ENCODE measurements at regions not wholly inside any gene's neighbourhood (a gene's known extent, or its start where the extent isn't known, plus 50 kb on each side); places are given as distances from the start of the nearest gene placed in this dataset.

DNA sequence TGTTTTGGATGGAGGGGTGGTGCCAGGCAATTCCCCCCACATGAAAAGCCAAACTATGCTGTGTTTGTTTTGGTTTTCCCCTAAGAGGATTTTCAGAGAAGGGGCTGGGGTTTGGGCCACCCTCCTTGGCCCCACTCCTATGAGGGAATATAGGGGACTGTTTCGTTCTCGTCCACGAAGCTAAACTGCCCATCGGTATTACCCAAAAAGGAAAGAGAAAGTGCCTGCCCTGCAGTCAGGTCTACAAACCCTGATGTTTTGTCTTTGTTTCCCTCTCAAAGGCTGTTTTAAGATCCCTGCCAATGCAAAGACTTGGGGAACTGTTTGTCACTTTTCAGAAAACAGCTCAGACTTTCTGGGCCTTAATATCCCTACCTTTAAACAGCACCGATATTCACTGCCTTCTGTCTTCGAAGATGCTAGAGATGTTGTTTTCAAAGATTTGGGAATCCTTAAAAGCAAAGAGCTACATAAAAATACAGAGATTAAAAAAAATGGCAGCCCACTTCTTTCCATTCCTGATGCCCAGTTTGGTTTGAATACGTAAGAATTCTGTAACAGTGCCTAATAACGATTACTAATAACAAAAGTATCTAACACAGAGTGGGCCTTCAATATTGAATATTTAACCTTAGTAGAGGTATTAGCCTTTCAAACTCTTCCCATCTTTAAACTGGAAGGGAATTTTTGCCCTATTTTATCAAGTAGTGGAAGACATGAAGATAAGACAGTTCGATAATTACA is 518.4 kb downstream of the MED13L start (continued):
- TF ChIP-seq CTCF (IDR thresholded peaks at IDR 0.05), result no peak
- TF ChIP-seq RAD21 (conservative IDR thresholded peaks at IDR 0.05 in 1 of 2, IDR thresholded peaks at IDR 0.05 in 1 of 2), result no peak
- no peak for TF ChIP-seq REST (IDR thresholded peaks at IDR 0.05)
- no peak for TF ChIP-seq CBX8 (IDR thresholded peaks at IDR 0.05)

- no peak overlapping the region for H3K4me3 ChIP-seq
- no peaks in the 10 kb centered on the region for H3K9me3 ChIP-seq
- ChIA-PET CTCF (interaction anchor here (0.6 to 3.0 kb wide), 6 partner anchors 13 to 1090 kb away, joined by 3 to 8 read pairs (median 4); partner anchors contain the start of gene TBX3), POLR2A (interaction anchor here (0.5 kb wide), 1 partner anchor 678 kb away, joined by 5 read pairs; no protein-coding TSS in a partner anchor)
- DNase-seq (ENCODE audit: low read depth in 1 of 2, low spot score in 1 of 2), result no peak
- WGBS (ENCODE audit: missing lambda C conversion rate), result 49% methylated on average over 5 of the region's 5 CpGs
- H3K4me2 ChIP-seq, result no peak overlapping the region
- FAIRE-seq, result no peak
- no peak for ATAC-seq
- peaks cover 14% of the 10 kb centered on the region for H3K4me1 ChIP-seq
- no peak for TF ChIP-seq ZNF302 (CRISPR knock-in tag; IDR thresholded peaks at IDR 0.05)
- TF ChIP-seq SMC3 (IDR thresholded peaks at IDR 0.05), result no peak
- no peak for TF ChIP-seq POLR2A (IDR thresholded peaks at IDR 0.05; ENCODE audit: low read length)
- no peak for TF ChIP-seq FOSL2 (IDR thresholded peaks at IDR 0.05)
- no peak for TF ChIP-seq FOSL2 (CRISPR knock-in tag; IDR thresholded peaks at IDR 0.05)
- TF ChIP-seq HDAC2 (IDR thresholded peaks at IDR 0.05), result no peak
- no peak for TF ChIP-seq ESRRA (IDR thresholded peaks at IDR 0.05; ENCODE audit: borderline replicate concordance, low read length)
- TF ChIP-seq CBX8 (IDR thresholded peaks at IDR 0.05), result no peak
- TF ChIP-seq, protein P1, sequence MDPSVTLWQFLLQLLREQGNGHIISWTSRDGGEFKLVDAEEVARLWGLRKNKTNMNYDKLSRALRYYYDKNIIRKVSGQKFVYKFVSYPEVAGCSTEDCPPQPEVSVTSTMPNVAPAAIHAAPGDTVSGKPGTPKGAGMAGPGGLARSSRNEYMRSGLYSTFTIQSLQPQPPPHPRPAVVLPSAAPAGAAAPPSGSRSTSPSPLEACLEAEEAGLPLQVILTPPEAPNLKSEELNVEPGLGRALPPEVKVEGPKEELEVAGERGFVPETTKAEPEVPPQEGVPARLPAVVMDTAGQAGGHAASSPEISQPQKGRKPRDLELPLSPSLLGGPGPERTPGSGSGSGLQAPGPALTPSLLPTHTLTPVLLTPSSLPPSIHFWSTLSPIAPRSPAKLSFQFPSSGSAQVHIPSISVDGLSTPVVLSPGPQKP (IDR thresholded peaks at IDR 0.05; ENCODE audit: low read depth, low read length), result no peak
- no peak for TF ChIP-seq CEBPB (IDR thresholded peaks at IDR 0.05)
- TF ChIP-seq EP300 (IDR thresholded peaks at IDR 0.05), result no peak
- TF ChIP-seq, protein P2, sequence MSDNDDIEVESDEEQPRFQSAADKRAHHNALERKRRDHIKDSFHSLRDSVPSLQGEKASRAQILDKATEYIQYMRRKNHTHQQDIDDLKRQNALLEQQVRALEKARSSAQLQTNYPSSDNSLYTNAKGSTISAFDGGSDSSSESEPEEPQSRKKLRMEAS (IDR thresholded peaks at IDR 0.05), result no peak
- no peak for TF ChIP-seq BCL3 (IDR thresholded peaks at IDR 0.05)
- no peak for TF ChIP-seq RCOR1 (IDR thresholded peaks at IDR 0.05; ENCODE audit: low read depth, low read length)
- no peak overlapping the region for H3K27ac ChIP-seq
These were observed 519.3 kb downstream of the MED13L start for GRCh38 chr12:115758183-115758582.

Measured in A549 (cell line).